Ishikawa (cell line): ENCODE measurements at regions not wholly inside any gene's neighbourhood (a gene's known extent, or its start where the extent isn't known, plus 50 kb on each side); places are given as distances from the start of the nearest gene placed in this dataset.

Experiments used
- CEBPB ChIP-seq: IDR thresholded peaks from 2 replicates; pipeline ENCODE4 v1.6.1; 2012
- CREB1 ChIP-seq: IDR thresholded peaks from 2 replicates; pipeline ENCODE4 v1.6.1; 2012; ENCODE audit warnings: low read depth
- EGR1 ChIP-seq: IDR thresholded peaks from 2 replicates; pipeline ENCODE4 v1.6.1; 2012
- EP300 ChIP-seq: IDR thresholded peaks from 2 replicates; pipeline ENCODE4 v1.6.1; 2012; ENCODE audit warnings: borderline replicate concordance
- FOXM1 ChIP-seq: IDR thresholded peaks from 2 replicates; pipeline ENCODE4 v1.6.1; 2012; ENCODE audit warnings: low read depth, borderline replicate concordance
- NFIC ChIP-seq: IDR thresholded peaks from 2 replicates; pipeline ENCODE4 v1.6.1; 2012
- RAD21 ChIP-seq: IDR thresholded peaks from 2 replicates; pipeline ENCODE4 v1.6.1; 2012; ENCODE audit warnings: low read depth
- TAF1 ChIP-seq: IDR thresholded peaks from 2 replicates; pipeline ENCODE4 v1.6.1; 2012; ENCODE audit warnings: low read depth, mild to moderate bottlenecking
- TCF12 ChIP-seq: IDR thresholded peaks from 2 replicates; pipeline ENCODE4 v1.6.1; 2012; ENCODE audit warnings: low read depth
- TEAD4 ChIP-seq: IDR thresholded peaks from 2 replicates; pipeline ENCODE4 v1.6.1; 2012
- YY1 ChIP-seq: IDR thresholded peaks from 2 replicates; pipeline ENCODE4 v1.6.1; 2012; ENCODE audit warnings: low read depth
- ZBTB7A ChIP-seq: IDR thresholded peaks from 2 replicates; pipeline ENCODE4 v1.6.1; 2012; ENCODE audit warnings: low read depth
- TF ChIP-seq, protein P1 (sequence below): IDR thresholded peaks from 2 replicates; pipeline ENCODE4 v1.6.1; 2012
- TF ChIP-seq, protein P2 (sequence below): IDR thresholded peaks from 2 replicates; pipeline ENCODE4 v1.6.1; 2012; ENCODE audit warnings: low read depth, mild to moderate bottlenecking
- TF ChIP-seq, protein P3 (sequence below): IDR thresholded peaks from 2 replicates; pipeline ENCODE4 v1.6.1; 2012

DNA sequence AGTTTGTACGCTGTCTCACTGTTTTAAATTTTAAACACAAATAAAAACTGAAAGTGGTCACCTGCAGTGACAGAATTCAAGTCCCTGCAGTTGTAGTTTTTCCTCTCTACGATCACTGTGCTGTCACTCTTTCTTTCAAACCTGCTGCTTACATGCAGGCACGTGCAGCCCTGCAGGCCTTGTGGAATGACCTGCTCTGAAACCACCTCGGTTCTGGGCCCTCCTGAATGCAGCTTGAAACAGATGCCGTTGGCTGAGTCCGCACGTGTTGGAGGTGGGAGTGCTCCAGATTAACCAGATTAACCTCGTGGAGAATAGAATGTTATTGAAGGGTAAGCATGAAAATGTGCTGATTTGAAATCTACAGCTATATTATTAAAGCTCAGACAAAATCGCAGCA is 126.0 kb upstream of the ERCC6L2 start:
- TF ChIP-seq ZBTB7A (no peak), FOXM1 (no peak), EGR1 (no peak), NFIC (no peak), TEAD4 (no peak)
- TF ChIP-seq, protein P1, sequence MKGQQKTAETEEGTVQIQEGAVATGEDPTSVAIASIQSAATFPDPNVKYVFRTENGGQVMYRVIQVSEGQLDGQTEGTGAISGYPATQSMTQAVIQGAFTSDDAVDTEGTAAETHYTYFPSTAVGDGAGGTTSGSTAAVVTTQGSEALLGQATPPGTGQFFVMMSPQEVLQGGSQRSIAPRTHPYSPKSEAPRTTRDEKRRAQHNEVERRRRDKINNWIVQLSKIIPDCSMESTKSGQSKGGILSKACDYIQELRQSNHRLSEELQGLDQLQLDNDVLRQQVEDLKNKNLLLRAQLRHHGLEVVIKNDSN = no peak

DNA sequence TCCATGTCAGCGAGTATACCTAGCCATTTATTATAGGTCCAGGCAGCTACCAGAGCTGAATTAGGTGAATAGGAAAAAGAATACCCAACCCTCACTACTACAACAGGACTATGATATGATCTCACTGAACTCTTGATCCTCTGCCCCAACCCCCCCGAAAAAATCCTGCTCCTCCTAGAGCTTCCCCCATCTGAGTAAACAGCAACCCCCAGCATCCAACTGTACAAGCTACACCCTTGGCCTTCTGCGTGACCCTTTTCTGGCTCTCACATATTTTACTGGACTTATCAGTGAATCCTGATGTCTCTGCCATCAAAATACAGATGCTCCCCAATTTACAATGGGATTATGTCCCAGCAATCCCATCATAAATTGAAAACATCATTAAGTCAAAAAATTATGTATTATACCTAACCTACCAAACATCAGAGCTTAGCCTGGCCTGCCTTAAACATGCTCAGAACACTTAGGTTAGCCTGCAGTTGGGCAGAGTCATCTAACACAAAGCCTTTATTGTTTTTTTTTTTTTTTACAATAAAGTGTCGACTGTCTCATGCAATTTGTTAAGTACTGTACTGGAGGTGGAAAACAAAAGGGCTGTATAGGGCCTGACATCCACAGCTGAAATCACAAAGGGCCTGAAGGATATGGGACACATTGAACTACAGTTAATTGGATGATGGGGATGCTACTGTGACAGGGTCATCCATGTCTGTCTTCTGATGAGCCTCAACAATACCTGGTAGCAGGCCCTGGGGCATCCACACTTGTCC is 128.9 kb upstream of the ERCC6L2 start:
- no peak for TF ChIP-seq EP300
- no peak for TF ChIP-seq RAD21
- TF ChIP-seq CEBPB = no peak
- TF ChIP-seq EGR1 = no peak
- no peak for TF ChIP-seq TAF1
- TF ChIP-seq FOXM1 = no peak
- no peak for TF ChIP-seq YY1
- TF ChIP-seq, protein P2, sequence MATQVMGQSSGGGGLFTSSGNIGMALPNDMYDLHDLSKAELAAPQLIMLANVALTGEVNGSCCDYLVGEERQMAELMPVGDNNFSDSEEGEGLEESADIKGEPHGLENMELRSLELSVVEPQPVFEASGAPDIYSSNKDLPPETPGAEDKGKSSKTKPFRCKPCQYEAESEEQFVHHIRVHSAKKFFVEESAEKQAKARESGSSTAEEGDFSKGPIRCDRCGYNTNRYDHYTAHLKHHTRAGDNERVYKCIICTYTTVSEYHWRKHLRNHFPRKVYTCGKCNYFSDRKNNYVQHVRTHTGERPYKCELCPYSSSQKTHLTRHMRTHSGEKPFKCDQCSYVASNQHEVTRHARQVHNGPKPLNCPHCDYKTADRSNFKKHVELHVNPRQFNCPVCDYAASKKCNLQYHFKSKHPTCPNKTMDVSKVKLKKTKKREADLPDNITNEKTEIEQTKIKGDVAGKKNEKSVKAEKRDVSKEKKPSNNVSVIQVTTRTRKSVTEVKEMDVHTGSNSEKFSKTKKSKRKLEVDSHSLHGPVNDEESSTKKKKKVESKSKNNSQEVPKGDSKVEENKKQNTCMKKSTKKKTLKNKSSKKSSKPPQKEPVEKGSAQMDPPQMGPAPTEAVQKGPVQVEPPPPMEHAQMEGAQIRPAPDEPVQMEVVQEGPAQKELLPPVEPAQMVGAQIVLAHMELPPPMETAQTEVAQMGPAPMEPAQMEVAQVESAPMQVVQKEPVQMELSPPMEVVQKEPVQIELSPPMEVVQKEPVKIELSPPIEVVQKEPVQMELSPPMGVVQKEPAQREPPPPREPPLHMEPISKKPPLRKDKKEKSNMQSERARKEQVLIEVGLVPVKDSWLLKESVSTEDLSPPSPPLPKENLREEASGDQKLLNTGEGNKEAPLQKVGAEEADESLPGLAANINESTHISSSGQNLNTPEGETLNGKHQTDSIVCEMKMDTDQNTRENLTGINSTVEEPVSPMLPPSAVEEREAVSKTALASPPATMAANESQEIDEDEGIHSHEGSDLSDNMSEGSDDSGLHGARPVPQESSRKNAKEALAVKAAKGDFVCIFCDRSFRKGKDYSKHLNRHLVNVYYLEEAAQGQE = no peak
- TF ChIP-seq, protein P1 = no peak
- no peak for TF ChIP-seq NFIC
- no peak for TF ChIP-seq TCF12
- TF ChIP-seq CREB1 = no peak
- no peak for TF ChIP-seq TEAD4
- TF ChIP-seq ZBTB7A = no peak

DNA sequence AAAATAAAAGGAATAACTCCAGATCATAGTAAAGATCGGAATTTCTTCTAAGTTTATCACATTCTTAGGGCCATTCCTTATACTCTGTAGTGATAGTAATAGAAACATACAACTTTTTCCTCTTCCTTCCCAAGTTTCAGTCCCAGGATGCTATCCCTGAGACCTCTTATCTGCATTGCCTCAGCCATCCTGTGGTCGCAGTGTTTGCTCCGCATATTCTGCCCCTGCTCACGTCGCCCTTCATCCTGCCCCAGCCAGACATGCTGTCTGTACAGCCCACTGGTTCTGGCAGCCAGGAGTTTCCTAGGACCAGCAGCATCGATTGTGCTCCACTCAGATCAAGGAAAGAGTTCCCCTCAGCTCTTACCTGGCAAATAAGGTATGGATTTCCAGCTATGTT is 132.7 kb upstream of the ERCC6L2 start:
- no peak for TF ChIP-seq TEAD4
- TF ChIP-seq ZBTB7A = no peak
- no peak for TF ChIP-seq CEBPB
- TF ChIP-seq, protein P2 = no peak
- no peak for TF ChIP-seq TCF12
- TF ChIP-seq, protein P3, sequence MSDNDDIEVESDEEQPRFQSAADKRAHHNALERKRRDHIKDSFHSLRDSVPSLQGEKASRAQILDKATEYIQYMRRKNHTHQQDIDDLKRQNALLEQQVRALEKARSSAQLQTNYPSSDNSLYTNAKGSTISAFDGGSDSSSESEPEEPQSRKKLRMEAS = no peak
- no peak for TF ChIP-seq NFIC
- TF ChIP-seq EGR1 = no peak
- no peak for TF ChIP-seq FOXM1
- no peak for TF ChIP-seq YY1
- TF ChIP-seq CREB1 = no peak
- TF ChIP-seq, protein P1 = no peak
- no peak for TF ChIP-seq RAD21
- no peak for TF ChIP-seq TAF1
- no peak for TF ChIP-seq EP300

DNA sequence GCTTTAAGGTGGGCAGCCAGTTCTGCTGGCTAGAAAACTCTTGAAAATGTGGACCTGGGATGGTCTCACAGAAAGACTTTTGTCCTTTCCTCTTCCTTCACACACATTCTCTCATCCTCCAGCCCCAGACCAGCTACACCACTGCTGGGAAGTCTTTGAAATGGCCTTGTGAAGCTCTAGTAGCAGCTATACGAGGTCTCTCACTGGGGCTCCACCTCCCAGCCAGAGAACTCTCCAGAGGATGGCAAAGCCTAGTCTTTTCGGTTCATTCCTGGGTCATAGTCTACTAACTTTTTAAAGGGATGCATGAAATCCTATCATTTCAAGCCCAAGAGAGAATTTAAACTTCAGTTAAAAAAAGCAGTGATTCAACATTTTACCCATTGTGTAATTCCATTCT is 133.9 kb upstream of the ERCC6L2 start:
- TF ChIP-seq, protein P3 = no peak
- no peak for TF ChIP-seq RAD21
- no peak for TF ChIP-seq TAF1
- no peak for TF ChIP-seq TCF12
- no peak for TF ChIP-seq EGR1
- TF ChIP-seq FOXM1 = no peak
- no peak for TF ChIP-seq YY1
- TF ChIP-seq NFIC = no peak
- TF ChIP-seq CEBPB = no peak
- TF ChIP-seq, protein P2 = no peak
